HEK293 (cell line): ENCODE measurements at regions not wholly inside any gene's neighbourhood (a gene's known extent, or its start where the extent isn't known, plus 50 kb on each side); places are given as distances from the start of the nearest gene placed in this dataset.

Source experiments
- CTCF ChIA-PET: fragments of 350-600 bp; formaldehyde crosslinking; extraction: SDS; loops from one replicate; lab custom pipeline; 2021; ENCODE audit warnings: antibody characterized with exemption; lab: Yijun Ruan, JAX
- POLR2A ChIA-PET: fragments of 300-600 bp; formaldehyde crosslinking; extraction: SDS; loops from one replicate; lab custom pipeline; 2020; ENCODE audit warnings: antibody characterized with exemption, inconsistent platforms; lab: Yijun Ruan, JAX
- H3K27ac ChIP-seq: fragments of 200-500 bp; sonication (Bioruptor generic); 2 replicates; pipeline ENCODE4 v1.5.1; 2014; ENCODE audit warnings: low read depth, low read length, control low read depth, inconsistent platforms; ENCODE audit errors: extremely low read depth
- H3K36me3 ChIP-seq, 2 experiments: fragments of 200-500 bp in 1 of 2; sonication (Bioruptor generic) in 1 of 2; 1 replicate in 1 of 2; 2 replicates in 1 of 2; pipeline ENCODE4 v1.5.1; 2014 to 2017; ENCODE audit warnings: inconsistent platforms in 2 of 2, low read length in 2 of 2; ENCODE audit not compliant: control insufficient read depth in 2 of 2, insufficient read depth in 1 of 2
- H3K4me1 ChIP-seq: fragments of 200-500 bp; sonication (Bioruptor generic); 2 replicates; pipeline ENCODE4 v1.5.1; 2014; ENCODE audit warnings: mild to moderate bottlenecking, low read length, inconsistent platforms; ENCODE audit not compliant: control insufficient read depth, insufficient read depth
- H3K4me3 ChIP-seq: 2 replicates; pipeline ENCODE4 v1.5.1; 2011; ENCODE audit warnings: low read depth, mild to moderate bottlenecking, control low read depth, low read length, moderate library complexity
- H3K9me3 ChIP-seq: fragments of 200-500 bp; sonication (Bioruptor generic); 2 replicates; pipeline ENCODE4 v1.5.1; 2014; ENCODE audit warnings: low read depth, low read length, inconsistent platforms; ENCODE audit not compliant: control insufficient read depth, insufficient read depth
- ATF2 ChIP-seq: fragments of 450-650 bp; formaldehyde crosslinking; IDR thresholded peaks from 2 replicates; pipeline ENCODE4 v1.5.1; 2016; ENCODE audit warnings: missing biosample characterization, missing genetic modification characterization, low read depth
- GLIS2 ChIP-seq: fragments of 450-650 bp; formaldehyde crosslinking; IDR thresholded peaks from 2 replicates; pipeline ENCODE4 v1.5.1; 2016; ENCODE audit warnings: missing biosample characterization, missing genetic modification characterization
- HOXA7 ChIP-seq: sonication (generic); formaldehyde crosslinking; IDR thresholded peaks from 2 replicates; pipeline ENCODE4 v1.8.1; 2022; ENCODE audit warnings: missing genetic modification reagents, borderline replicate concordance
- IKZF3 ChIP-seq: fragments of 450-650 bp; IDR thresholded peaks from 2 replicates; pipeline ENCODE4 v1.5.0; 2018; ENCODE audit warnings: missing biosample characterization, mild to moderate bottlenecking, missing genetic modification characterization, moderate library complexity
- KLF7 ChIP-seq: fragments of 450-650 bp; formaldehyde crosslinking; IDR thresholded peaks from 2 replicates; pipeline ENCODE4 v1.5.1; 2016; ENCODE audit warnings: missing biosample characterization, missing genetic modification characterization, borderline replicate concordance
- RBAK ChIP-seq: fragments of 450-650 bp; formaldehyde crosslinking; IDR thresholded peaks from 2 replicates; pipeline ENCODE4 v1.5.1; 2016; ENCODE audit warnings: missing biosample characterization, missing genetic modification characterization
- SP7 ChIP-seq: fragments of 450-650 bp; formaldehyde crosslinking; IDR thresholded peaks from 2 replicates; pipeline ENCODE4 v1.5.1; 2016; ENCODE audit warnings: missing biosample characterization, missing genetic modification characterization
- YY1 ChIP-seq: fragments of 450-650 bp; formaldehyde crosslinking; IDR thresholded peaks from 2 replicates; pipeline ENCODE4 v1.5.1; 2018; ENCODE audit warnings: missing biosample characterization, missing genetic modification characterization
- ZBTB1 ChIP-seq: fragments of 450-650 bp; formaldehyde crosslinking; IDR thresholded peaks from 2 replicates; pipeline ENCODE4 v1.5.1; 2016; ENCODE audit warnings: missing biosample characterization, missing genetic modification characterization
- ZFP37 ChIP-seq: fragments of 450-650 bp; formaldehyde crosslinking; IDR thresholded peaks from 2 replicates; pipeline ENCODE4 v1.5.1; 2016; ENCODE audit warnings: missing biosample characterization, missing genetic modification characterization
- ZNF138 ChIP-seq: fragments of 450-650 bp; formaldehyde crosslinking; IDR thresholded peaks from 2 replicates; pipeline ENCODE4 v1.5.1; 2016; ENCODE audit warnings: missing biosample characterization, missing genetic modification characterization, borderline replicate concordance
- ZNF202 ChIP-seq: fragments of 450-650 bp; formaldehyde crosslinking; IDR thresholded peaks from 2 replicates; pipeline ENCODE4 v1.5.1; 2016; ENCODE audit warnings: missing biosample characterization, missing genetic modification characterization, borderline replicate concordance
- ZNF248 ChIP-seq: fragments of 450-650 bp; formaldehyde crosslinking; IDR thresholded peaks from 2 replicates; pipeline ENCODE4 v1.5.1; 2017; ENCODE audit warnings: missing biosample characterization, missing genetic modification characterization
- ZNF350 ChIP-seq: fragments of 450-650 bp; formaldehyde crosslinking; IDR thresholded peaks from 2 replicates; pipeline ENCODE4 v1.5.0; 2017; ENCODE audit warnings: missing biosample characterization, mild to moderate bottlenecking, missing genetic modification characterization
- ZNF362 ChIP-seq: fragments of 450-650 bp; formaldehyde crosslinking; IDR thresholded peaks from 2 replicates; pipeline ENCODE4 v1.5.1; 2016; ENCODE audit warnings: missing biosample characterization, missing genetic modification characterization
- ZNF366 ChIP-seq: fragments of 450-650 bp; formaldehyde crosslinking; conservative IDR thresholded peaks from 2 replicates; pipeline ENCODE4 v1.5.1; 2016; ENCODE audit warnings: missing biosample characterization, missing genetic modification characterization
- ZNF398 ChIP-seq: fragments of 450-650 bp; formaldehyde crosslinking; IDR thresholded peaks from 2 replicates; pipeline ENCODE4 v1.5.1; 2017; ENCODE audit warnings: missing biosample characterization, missing genetic modification characterization
- ZNF48 ChIP-seq: fragments of 450-650 bp; formaldehyde crosslinking; IDR thresholded peaks from 2 replicates; pipeline ENCODE4 v1.5.1; 2016; ENCODE audit warnings: missing biosample characterization, missing genetic modification characterization
- ZNF530 ChIP-seq: fragments of 450-650 bp; formaldehyde crosslinking; IDR thresholded peaks from 2 replicates; pipeline ENCODE4 v1.5.1; 2016; ENCODE audit warnings: low read depth, missing biosample characterization, missing genetic modification characterization
- ZNF548 ChIP-seq: fragments of 450-650 bp; formaldehyde crosslinking; IDR thresholded peaks from 2 replicates; pipeline ENCODE4 v1.5.1; 2016; ENCODE audit warnings: missing biosample characterization, missing genetic modification characterization
- ZNF610 ChIP-seq: fragments of 450-650 bp; formaldehyde crosslinking; IDR thresholded peaks from 2 replicates; pipeline ENCODE4 v1.5.1; 2016; ENCODE audit warnings: missing biosample characterization, missing genetic modification characterization, borderline replicate concordance
- ZNF629 ChIP-seq: fragments of 450-650 bp; formaldehyde crosslinking; IDR thresholded peaks from 2 replicates; pipeline ENCODE4 v1.5.1; 2017; ENCODE audit warnings: missing biosample characterization, missing genetic modification characterization
- ZNF664 ChIP-seq: fragments of 450-650 bp; formaldehyde crosslinking; IDR thresholded peaks from 2 replicates; pipeline ENCODE4 v1.5.1; 2016; ENCODE audit warnings: missing biosample characterization, missing genetic modification characterization
- ZNF707 ChIP-seq: fragments of 450-650 bp; formaldehyde crosslinking; IDR thresholded peaks from 2 replicates; pipeline ENCODE4 v1.5.1; 2016; ENCODE audit warnings: missing biosample characterization, missing genetic modification characterization
- ZNF837 ChIP-seq: fragments of 450-650 bp; formaldehyde crosslinking; IDR thresholded peaks from 2 replicates; pipeline ENCODE4 v1.5.1; 2016; ENCODE audit warnings: missing biosample characterization, missing genetic modification characterization
- ZSCAN23 ChIP-seq: fragments of 450-650 bp; formaldehyde crosslinking; IDR thresholded peaks from 2 replicates; pipeline ENCODE4 v1.5.1; 2016; ENCODE audit warnings: missing biosample characterization, missing genetic modification characterization
- TF ChIP-seq, protein P1 (sequence below): fragments of 450-650 bp; IDR thresholded peaks from 2 replicates; pipeline ENCODE4 v1.5.1; 2018; ENCODE audit warnings: missing biosample characterization, mild to moderate bottlenecking, missing genetic modification characterization
- TF ChIP-seq, protein P2 (sequence below): fragments of 450-650 bp; formaldehyde crosslinking; IDR thresholded peaks from 2 replicates; pipeline ENCODE4 v1.5.1; 2016; ENCODE audit warnings: missing biosample characterization, missing genetic modification characterization

DNA sequence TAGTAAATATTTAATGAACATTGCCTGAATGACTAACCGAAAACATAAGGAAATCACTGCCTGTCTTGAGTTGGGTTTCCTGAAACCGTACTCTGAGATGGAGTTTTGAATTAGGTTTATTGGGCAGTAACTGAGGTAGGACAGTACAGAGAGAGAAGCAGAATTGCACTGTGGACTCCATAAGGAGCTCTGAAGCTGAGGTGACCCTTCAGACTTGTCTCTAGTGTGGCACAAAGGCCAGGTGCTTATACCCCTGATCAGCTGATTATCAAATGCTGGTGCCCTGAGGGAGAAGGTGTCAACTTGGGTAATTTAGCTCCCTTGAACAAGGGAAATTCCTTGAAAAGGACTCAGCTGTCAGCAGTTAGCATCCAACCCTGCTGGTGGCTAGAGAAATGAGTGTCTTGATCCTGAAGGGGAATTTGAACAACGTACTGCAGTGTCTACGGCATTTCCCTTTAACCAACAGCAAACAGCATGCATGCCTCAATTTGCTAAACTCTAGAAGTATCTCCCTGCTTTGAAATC lies 135.0 kb upstream of the SMARCA2 start:
- CTCF ChIA-PET: interaction anchor here (0.5 to 1.5 kb wide), 2 partner anchors 11 to 870 kb away, joined by 5 to 7 read pairs; no protein-coding TSS in a partner anchor
- H3K9me3 ChIP-seq: no peaks in the 10 kb centered on the region
- TF ChIP-seq, protein P1, sequence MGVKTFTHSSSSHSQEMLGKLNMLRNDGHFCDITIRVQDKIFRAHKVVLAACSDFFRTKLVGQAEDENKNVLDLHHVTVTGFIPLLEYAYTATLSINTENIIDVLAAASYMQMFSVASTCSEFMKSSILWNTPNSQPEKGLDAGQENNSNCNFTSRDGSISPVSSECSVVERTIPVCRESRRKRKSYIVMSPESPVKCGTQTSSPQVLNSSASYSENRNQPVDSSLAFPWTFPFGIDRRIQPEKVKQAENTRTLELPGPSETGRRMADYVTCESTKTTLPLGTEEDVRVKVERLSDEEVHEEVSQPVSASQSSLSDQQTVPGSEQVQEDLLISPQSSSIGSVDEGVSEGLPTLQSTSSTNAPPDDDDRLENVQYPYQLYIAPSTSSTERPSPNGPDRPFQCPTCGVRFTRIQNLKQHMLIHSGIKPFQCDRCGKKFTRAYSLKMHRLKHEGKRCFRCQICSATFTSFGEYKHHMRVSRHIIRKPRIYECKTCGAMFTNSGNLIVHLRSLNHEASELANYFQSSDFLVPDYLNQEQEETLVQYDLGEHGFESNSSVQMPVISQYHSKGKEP (tag by site-specific recombination): no peak
- no peak for TF ChIP-seq HOXA7 (CRISPR knock-in tag)
- no peak for TF ChIP-seq ZNF610
- no peak for TF ChIP-seq ZNF530
- TF ChIP-seq ZNF837 (tag by site-specific recombination): no peak
- TF ChIP-seq ZNF362 (tag by site-specific recombination): no peak
- TF ChIP-seq KLF7 (tag by site-specific recombination): no peak
- TF ChIP-seq ZFP37: no peak
- TF ChIP-seq, protein P2, sequence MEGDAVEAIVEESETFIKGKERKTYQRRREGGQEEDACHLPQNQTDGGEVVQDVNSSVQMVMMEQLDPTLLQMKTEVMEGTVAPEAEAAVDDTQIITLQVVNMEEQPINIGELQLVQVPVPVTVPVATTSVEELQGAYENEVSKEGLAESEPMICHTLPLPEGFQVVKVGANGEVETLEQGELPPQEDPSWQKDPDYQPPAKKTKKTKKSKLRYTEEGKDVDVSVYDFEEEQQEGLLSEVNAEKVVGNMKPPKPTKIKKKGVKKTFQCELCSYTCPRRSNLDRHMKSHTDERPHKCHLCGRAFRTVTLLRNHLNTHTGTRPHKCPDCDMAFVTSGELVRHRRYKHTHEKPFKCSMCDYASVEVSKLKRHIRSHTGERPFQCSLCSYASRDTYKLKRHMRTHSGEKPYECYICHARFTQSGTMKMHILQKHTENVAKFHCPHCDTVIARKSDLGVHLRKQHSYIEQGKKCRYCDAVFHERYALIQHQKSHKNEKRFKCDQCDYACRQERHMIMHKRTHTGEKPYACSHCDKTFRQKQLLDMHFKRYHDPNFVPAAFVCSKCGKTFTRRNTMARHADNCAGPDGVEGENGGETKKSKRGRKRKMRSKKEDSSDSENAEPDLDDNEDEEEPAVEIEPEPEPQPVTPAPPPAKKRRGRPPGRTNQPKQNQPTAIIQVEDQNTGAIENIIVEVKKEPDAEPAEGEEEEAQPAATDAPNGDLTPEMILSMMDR: no peak
- no peak for TF ChIP-seq YY1 (tag by site-specific recombination)
- no peak for TF ChIP-seq ZNF548 (tag by site-specific recombination)
- TF ChIP-seq ZSCAN23 (tag by site-specific recombination): no peak
- no peak for TF ChIP-seq ZNF48 (tag by site-specific recombination)
- POLR2A ChIA-PET: no interaction called here
- H3K4me3 ChIP-seq: no peak overlapping the region
- H3K27ac ChIP-seq: no peak overlapping the region
- no peaks in the 10 kb centered on the region for H3K36me3 ChIP-seq
- H3K4me1 ChIP-seq: no peaks in the 10 kb centered on the region

DNA sequence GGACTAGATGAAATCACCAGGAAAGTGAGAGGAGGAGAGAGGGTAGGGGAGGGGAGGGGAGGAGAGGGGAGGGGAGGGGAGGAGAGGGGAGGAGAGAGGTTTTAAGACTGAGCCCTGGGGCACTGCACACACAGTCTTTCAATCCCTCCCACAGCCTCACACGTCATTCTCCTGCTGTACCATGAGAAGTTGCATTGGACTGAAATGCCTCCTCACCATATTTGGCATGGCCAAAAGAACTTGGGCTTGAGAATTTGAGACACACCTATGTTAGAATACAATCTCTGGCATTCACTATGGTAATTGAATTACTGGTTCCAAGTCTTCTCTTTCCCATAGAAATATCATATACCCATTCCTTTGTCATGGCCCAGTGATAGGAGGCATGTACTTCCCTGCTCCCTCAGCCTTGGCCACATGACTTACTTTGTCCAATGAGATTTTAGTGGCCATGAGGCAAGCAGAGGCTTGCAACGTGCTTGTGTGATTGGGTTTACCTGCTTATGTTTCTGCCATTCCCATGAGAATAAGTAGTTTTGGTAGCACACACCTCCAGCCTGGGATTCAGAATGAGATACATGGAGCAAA lies 133.3 kb upstream of the SMARCA2 start:
- Histone ChIP-seq H3K4me3 (no peak overlapping the region), H3K9me3 (no peaks in the 10 kb centered on the region), H3K4me1 (no peaks in the 10 kb centered on the region), H3K36me3 (no peaks in the 10 kb centered on the region), H3K27ac (no peak overlapping the region)
- POLR2A ChIA-PET: no interaction called here
- CTCF ChIA-PET: interaction anchor here (0.7 to 2.0 kb wide), 2 partner anchors 12 to 59 kb away, joined by 3 to 6 read pairs; no protein-coding TSS in a partner anchor
- no peak for TF ChIP-seq ZNF398 (tag by site-specific recombination)
- TF ChIP-seq ZNF530: no peak
- no peak for TF ChIP-seq RBAK
- no peak for TF ChIP-seq ZNF202 (tag by site-specific recombination)
- TF ChIP-seq ZNF138 (tag by site-specific recombination): no peak
- TF ChIP-seq ZNF707 (tag by site-specific recombination): no peak
- TF ChIP-seq ZBTB1 (tag by site-specific recombination): no peak
- no peak for TF ChIP-seq ZNF366
- TF ChIP-seq IKZF3 (tag by site-specific recombination): no peak
- no peak for TF ChIP-seq ATF2
- TF ChIP-seq ZNF248: no peak
- TF ChIP-seq SP7 (tag by site-specific recombination): no peak
- TF ChIP-seq GLIS2: no peak
- no peak for TF ChIP-seq ZNF350 (tag by site-specific recombination)
- no peak for TF ChIP-seq ZNF664
- TF ChIP-seq ZNF629: no peak
